RWPE2 (cell line): ENCODE measurements at regions not wholly inside any gene's neighbourhood (a gene's known extent, or its start where the extent isn't known, plus 50 kb on each side); places are given as distances from the start of the nearest gene placed in this dataset.

Experiments used
- ATAC-seq: fragments of 200-7000 bp; cut with Tn5 transposase; 3 replicates; pipeline ENCODE4 v1.9.1; 2021; ENCODE audit warnings: low read depth
- DNase-seq: peaks from one replicate; pipeline ENCODE4 v3.0.0-alpha.2; 2020; ENCODE audit warnings: low spot score
- H3K27ac ChIP-seq: fragments of 450-650 bp; 2 replicates; pipeline ENCODE4 v1.5.1; 2017; ENCODE audit warnings: mild to moderate bottlenecking; ENCODE audit not compliant: poor library complexity, severe bottlenecking
- H3K27me3 ChIP-seq: fragments of 250-450 bp; sonication (Bioruptor Pico); 2 replicates; pipeline ENCODE4 v1.5.1; 2021; ENCODE audit warnings: mild to moderate bottlenecking, moderate library complexity; ENCODE audit not compliant: insufficient read depth, poor library complexity, severe bottlenecking
- H3K36me3 ChIP-seq: fragments of 250-450 bp; sonication (Bioruptor Pico); 2 replicates; pipeline ENCODE4 v1.5.1; 2020; ENCODE audit warnings: low read depth, mild to moderate bottlenecking, moderate library complexity
- H3K4me1 ChIP-seq: fragments of 250-450 bp; sonication (Bioruptor Pico); 2 replicates; pipeline ENCODE4 v1.5.1; 2021; ENCODE audit warnings: mild to moderate bottlenecking, moderate library complexity; ENCODE audit not compliant: insufficient read depth, poor library complexity, severe bottlenecking
- H3K4me3 ChIP-seq: fragments of 250-450 bp; sonication (Bioruptor Pico); 2 replicates; pipeline ENCODE4 v1.5.1; 2021; ENCODE audit warnings: mild to moderate bottlenecking, moderate library complexity; ENCODE audit not compliant: severe bottlenecking
- H3K9me3 ChIP-seq: fragments of 250-450 bp; sonication (Bioruptor Pico); 2 replicates; pipeline ENCODE4 v1.5.1; 2021; ENCODE audit warnings: mild to moderate bottlenecking, moderate library complexity; ENCODE audit not compliant: severe bottlenecking
- TF ChIP-seq, protein P1 (sequence below): fragments of 450-650 bp; IDR thresholded peaks from one replicate; pipeline ENCODE4 v1.5.1; 2017; ENCODE audit warnings: mild to moderate bottlenecking, moderate library complexity; ENCODE audit not compliant: poor library complexity, severe bottlenecking

DNA sequence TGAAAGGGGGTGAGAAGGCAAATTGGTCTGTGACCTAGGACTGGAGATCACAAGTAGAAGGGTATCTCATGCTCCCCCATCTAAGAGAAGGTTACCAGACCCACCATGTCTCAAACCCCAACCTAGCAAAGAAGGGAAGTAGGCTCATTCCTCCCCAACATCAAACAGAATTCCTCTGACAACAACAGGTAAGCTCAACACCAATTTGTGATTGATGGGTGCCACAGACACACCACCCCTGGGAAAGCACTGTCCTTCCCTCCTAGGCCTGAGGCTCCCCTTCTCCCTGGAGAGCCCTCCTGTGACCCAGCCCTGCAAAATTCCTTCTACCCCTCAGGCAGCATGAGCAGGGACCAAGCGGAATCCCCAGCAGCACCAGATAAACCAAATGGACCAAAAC is 154.3 kb downstream of the BUD13 start:
- Histone ChIP-seq H3K36me3 (no peaks in the 10 kb centered on the region), H3K4me1 (no peaks in the 10 kb centered on the region), H3K27ac (no peak overlapping the region), H3K27me3 (peaks cover 3% of the 10 kb centered on the region), H3K9me3 (no peaks in the 10 kb centered on the region), H3K4me3 (no peak overlapping the region)
- no peak for DNase-seq
- TF ChIP-seq, protein P1, sequence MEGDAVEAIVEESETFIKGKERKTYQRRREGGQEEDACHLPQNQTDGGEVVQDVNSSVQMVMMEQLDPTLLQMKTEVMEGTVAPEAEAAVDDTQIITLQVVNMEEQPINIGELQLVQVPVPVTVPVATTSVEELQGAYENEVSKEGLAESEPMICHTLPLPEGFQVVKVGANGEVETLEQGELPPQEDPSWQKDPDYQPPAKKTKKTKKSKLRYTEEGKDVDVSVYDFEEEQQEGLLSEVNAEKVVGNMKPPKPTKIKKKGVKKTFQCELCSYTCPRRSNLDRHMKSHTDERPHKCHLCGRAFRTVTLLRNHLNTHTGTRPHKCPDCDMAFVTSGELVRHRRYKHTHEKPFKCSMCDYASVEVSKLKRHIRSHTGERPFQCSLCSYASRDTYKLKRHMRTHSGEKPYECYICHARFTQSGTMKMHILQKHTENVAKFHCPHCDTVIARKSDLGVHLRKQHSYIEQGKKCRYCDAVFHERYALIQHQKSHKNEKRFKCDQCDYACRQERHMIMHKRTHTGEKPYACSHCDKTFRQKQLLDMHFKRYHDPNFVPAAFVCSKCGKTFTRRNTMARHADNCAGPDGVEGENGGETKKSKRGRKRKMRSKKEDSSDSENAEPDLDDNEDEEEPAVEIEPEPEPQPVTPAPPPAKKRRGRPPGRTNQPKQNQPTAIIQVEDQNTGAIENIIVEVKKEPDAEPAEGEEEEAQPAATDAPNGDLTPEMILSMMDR: no peak
- no peak for ATAC-seq

DNA sequence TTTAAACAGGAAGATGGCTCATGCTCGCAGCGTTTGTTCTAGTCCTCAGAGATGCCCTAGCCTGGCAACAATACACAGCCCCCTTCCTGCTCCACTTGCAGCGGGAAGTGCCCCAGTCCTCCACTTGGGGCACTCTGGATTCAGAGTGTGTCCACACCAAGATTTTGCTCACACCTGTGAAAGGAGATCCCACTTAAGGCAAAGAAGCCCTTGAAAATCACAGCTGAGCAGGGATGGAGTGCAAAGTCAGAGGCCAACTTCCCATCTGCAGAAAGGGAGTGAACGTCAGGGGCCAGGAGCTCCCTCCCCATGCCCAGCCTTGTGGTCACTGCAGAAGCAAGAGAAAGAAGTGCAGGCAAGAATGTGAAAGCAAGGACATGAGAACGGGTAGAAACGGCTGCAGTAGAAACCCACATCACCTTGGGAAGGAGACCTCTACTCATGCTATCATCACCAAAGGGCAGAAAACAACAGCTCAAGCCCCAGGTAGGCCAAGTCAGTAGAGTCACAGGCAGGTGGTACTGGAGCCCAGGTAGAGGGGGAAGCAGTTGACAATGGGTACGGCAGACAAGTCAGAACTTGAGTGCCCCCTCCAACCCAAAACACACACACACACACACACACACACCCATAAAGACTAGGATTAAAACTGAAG is 157.4 kb downstream of the BUD13 start:
- DNase-seq (no peak), ATAC-seq (no peak)
- Histone ChIP-seq H3K9me3 (no peaks in the 10 kb centered on the region), H3K4me1 (no peaks in the 10 kb centered on the region), H3K27me3 (no peaks in the 10 kb centered on the region), H3K36me3 (no peaks in the 10 kb centered on the region), H3K4me3 (no peak overlapping the region), H3K27ac (no peak overlapping the region)
- TF ChIP-seq, protein P1: no peak

DNA sequence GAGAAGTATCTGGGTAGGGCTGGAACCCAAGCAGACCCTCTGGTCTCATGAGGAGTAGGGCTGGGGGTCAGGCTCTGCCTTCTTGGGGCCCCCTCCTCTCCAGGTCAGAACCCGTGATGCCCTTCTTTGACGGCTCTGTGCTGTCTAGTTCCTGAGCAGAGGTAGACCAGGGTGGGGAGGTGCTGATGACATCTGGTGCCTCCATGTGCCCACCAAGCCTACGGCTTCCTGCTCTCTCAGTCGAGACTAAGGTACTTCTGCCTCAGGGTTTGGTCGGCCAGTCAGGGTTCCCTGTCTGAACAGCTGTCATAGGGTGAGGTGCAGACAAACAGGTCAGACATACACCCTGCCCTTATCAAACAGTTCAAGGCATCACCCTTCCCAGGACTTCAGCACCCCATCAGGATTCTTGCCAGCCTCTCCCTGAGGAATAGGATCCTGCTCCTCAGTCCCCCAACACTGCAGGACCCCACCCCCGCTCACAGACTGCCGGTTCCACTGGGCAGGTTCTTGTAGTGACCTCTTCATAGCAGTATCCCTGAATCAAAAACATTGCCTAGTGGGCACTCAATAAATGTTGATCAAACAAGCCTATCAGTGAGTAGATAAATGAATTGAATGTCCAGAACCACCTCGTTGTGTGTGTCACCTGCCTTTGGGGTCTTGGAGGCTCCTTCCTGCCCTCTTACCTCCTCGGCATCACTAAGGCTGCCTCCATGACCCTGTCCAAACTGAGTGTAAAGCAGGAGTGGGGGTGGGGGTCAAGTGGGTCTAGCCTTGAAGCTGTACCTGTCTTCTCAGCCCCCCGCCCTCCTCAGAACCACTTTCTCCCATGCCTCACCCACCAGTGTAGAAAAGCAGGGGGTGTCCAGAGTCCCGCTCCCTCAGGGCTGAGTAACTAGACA is 158.2 kb downstream of the BUD13 start:
- H3K27ac ChIP-seq: no peak overlapping the region
- no peaks in the 10 kb centered on the region for H3K36me3 ChIP-seq
- H3K4me3 ChIP-seq: no peak overlapping the region
- H3K4me1 ChIP-seq: no peaks in the 10 kb centered on the region
- DNase-seq (no peak), ATAC-seq (no peak)
- H3K9me3 ChIP-seq: no peaks in the 10 kb centered on the region
- H3K27me3 ChIP-seq: no peaks in the 10 kb centered on the region
- TF ChIP-seq, protein P1: no peak

DNA sequence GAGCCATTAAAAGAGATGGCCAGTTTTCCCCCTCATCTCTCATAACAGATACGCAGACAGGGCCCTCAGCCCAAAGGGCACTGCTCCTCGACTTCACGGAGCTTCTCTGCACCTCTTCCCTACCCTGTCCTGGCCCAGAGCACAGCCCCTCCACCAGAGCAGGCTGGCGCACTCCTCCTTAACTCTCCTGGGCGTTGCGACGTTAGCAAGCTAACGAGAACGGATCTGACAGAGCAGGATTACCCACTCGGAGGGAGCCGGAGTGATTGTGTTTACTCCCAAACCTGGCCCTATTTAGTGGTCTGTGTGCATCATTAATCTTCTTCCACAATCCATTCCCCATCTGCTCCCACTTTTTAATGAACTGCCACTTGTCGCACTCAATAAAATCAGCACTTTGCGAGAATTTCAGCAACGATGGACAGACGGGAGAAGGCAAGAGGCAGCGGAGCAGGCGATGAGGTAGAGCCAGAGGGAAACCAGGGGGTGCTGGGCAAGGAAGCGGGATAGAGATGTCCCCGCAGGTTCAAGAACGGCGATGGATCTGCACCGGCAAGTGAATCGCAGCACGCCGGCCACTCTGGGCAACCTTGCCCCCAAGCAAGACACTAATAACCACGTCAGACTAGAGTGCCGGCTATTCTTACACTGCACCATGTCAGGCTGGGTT is 159.4 kb downstream of the BUD13 start:
- H3K4me1 ChIP-seq: no peaks in the 10 kb centered on the region
- no peaks in the 10 kb centered on the region for H3K27me3 ChIP-seq
- H3K9me3 ChIP-seq: no peaks in the 10 kb centered on the region
- no peak for DNase-seq
- no peak overlapping the region for H3K4me3 ChIP-seq
- H3K27ac ChIP-seq: no peak overlapping the region
- TF ChIP-seq, protein P1: no peak
- no peaks in the 10 kb centered on the region for H3K36me3 ChIP-seq
- no peak for ATAC-seq
